GM18858 (cell line): ENCODE measurements at regions not wholly inside any gene's neighbourhood (a gene's known extent, or its start where the extent isn't known, plus 50 kb on each side); places are given as distances from the start of the nearest gene placed in this dataset.

ENCODE experiments used
- ATAC-seq: cut with Tn5 transposase; IDR thresholded peaks from one replicate; pipeline ENCODE4 v1.9.1; 2021; ENCODE audit not compliant: unreplicated experiment

DNA sequence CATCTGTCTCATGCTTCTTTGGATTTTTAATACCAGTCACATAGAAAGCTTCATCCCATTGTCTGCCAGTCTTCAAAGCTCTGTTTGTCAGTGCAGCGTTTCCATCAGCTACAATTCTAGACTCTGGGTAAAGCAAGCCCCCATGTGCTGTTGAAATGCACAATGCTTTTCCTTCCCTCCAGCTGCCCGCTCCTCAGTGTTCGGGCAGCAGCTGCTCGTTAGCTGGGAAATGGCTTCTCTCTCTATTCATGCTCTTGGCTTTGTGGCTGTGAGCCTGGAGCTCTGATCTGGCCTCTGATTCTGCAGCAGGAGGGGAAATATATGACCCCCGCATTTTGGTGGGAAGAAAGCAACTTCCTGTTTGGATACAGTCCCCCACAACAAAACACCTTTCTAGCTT, 213.0 kb upstream of the CDYL start:
- ATAC-seq: no peak

GRCh38 chr6:4561773-4562400, 214.3 kb upstream of the CDYL start:
- no peak for ATAC-seq

DNA sequence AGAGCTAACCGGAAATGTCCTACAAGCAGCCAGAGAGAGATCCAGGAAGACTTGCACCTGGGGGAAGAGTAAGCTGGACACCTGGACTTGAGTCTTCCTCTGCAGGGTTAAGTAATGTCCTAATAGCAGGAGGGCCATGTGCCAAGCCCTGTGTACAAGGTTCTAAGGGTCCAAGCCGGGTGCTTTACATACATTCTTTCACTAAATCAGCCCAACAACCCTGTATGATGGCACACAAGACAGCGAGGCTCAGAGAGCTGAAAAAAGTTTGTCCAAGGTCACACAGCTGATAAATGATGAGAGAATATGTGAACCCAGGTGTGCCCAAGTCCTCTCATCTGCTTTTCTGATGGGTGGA, 215.1 kb upstream of the CDYL start:
- no peak for ATAC-seq

- ATAC-seq: no peak
Observed at GRCh38 chr6:4560221-4561077, 215.8 kb upstream of the CDYL start.

DNA sequence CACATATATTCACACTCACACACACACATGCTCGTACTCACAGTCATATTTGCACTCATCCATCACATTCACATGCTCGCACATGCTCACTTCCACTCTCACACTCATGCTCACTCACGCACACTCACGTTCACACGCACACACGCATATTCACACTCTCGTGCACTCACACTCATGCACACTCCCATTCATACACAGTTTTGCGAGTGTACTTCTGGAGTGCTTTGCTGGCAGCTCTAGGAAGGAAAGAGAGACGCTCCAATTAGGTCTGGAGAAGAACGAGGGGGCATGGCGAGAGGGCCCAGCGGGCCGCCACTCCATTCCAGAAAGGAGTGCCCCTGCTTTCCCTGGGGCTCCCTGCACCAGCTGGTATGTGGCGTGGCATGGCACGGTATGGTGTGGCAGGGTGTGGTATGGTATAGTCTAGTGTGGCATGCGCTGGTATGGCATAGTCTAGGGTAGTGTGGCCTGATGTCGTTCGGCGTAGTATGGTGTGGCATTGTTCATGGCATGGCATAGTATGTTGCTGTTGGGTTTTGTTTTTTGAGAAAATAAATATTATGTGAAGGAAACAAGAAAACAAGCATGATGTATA, 216.8 kb upstream of the CDYL start:
- no peak for ATAC-seq

DNA sequence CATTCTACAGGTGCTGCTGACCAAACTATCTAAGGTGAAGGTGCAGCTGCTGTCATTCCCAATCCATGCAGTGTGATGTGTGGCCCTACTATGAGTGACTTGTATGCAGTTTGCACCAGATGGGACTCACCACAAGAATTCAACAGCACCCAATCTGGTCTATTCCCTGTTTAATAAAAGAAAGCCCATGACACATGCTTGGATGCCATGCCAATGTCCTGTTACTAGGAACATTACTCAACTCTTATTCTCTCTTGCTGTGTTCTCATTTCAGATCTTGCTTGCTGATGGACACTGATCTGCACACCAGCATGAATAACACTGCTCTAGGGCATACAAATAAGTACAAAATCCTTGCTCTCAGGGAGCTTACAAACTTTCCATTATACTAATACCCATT, 221.6 kb upstream of the CDYL start:
- no peak for ATAC-seq

- no peak for ATAC-seq
Observed at GRCh38 chr6:4553387-4553786, 222.8 kb upstream of the CDYL start.

DNA sequence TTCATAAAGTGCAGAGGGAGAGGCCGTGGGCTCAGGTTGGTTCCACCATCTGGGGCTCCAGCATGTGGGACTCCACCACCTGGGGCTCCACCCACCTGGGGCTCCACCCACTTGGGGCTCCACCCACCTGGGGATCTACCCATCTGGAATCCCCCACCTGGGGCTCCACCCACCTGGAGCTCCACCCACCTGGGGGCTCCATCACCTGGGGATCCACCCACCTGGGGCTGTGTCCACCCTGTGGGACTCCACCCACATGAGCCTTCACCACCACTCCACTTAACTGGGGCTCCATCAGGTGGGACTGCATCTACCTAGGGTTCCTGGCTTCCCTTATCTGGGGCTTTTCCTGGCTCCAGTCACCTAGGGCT, 226.0 kb upstream of the CDYL start:
- ATAC-seq: no peak

GRCh38 chr6:4549556-4550226, 226.5 kb upstream of the CDYL start:
- ATAC-seq: no peak

DNA sequence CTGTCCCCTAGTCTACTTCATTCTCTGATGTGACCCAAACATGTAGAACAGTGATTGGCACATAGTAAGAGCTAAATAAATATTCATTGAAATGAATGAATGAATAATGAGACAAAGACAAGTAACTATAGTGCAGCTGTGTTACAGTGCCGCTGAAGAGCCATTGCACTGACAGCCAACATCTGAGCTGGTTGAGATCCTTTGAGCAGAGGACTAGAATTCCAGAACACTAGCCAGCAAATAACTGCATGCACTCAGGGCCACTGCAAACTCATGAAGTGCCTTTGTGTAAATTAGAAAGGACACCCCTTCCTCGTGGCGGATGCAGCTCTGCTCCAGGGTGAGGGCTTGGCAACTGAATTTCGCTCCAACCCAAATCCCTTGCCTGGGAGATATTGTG, 230.3 kb upstream of the CDYL start:
- ATAC-seq: no peak

GRCh38 chr6:4543596-4543995, 232.6 kb upstream of the CDYL start:
- ATAC-seq: no peak

GRCh38 chr6:4533576-4533975, 242.6 kb upstream of the CDYL start:
- ATAC-seq: no peak

DNA sequence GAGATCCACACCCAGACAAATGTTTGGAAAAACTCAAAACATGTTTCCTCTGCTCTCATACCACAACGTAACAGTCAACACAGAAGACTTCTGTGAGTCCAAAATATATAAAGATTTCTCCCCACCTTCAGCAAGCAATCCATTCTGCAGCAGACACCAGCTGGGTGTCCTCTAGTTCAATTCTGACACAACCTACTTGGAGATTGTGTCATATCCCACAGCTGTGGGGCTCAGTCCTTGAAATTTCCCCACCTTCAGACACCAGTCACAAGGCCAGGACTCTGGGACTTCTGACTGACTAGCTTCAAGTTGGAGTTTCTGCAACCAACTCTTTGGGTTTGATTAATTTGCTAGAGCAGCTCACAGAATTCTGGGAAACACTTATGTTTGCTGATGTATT, 244.8 kb upstream of the CDYL start:
- no peak for ATAC-seq

GRCh38 chr6:4522453-4522852, 253.8 kb upstream of the CDYL start:
- no peak for ATAC-seq

- ATAC-seq: no peak
Observed at GRCh38 chr6:4521070-4521469, 255.1 kb upstream of the CDYL start.

- no peak for ATAC-seq
Observed at GRCh38 chr6:4518506-4518905, 257.7 kb upstream of the CDYL start.

DNA sequence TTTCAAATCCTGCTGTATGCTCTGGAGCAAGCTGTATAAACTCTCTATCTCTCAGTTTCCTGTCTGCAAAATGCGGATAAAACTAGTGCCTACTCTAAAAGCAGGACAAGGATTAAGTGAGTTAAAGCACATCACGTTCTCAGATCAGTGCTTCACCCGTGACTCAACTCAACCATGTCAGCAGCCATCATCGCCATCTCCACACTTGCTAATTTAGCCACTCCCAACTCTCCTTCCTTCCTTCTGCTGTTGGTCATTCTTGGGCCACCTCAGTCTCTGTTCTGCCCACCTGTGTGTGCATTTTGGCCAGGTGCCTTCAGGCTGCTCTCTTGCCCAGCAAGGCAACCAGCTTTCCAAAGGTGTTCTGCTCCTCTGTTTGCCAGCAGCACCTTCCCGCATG, 260.0 kb upstream of the CDYL start:
- ATAC-seq: no peak

DNA sequence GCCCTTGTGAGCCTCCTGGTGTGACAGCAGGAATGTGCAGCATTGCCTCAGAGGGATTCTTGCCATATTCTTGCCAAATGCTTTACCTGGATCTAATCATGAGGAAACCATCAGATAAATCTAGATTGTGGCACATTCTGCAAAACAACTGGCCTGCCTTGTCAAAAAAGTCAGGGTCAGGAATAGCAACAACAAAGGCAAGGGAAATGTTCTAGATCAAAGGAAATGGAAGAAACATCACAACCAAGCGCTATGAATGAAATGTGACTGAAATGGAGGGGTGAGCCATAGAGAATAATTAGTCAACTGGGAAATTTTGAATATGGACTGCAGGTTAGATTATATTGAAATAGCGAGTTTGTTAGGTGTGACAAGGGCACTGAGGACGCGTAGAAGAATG, 262.6 kb upstream of the CDYL start:
- ATAC-seq: no peak

GRCh38 chr6:4512051-4512471, 264.1 kb upstream of the CDYL start:
- ATAC-seq: no peak

DNA sequence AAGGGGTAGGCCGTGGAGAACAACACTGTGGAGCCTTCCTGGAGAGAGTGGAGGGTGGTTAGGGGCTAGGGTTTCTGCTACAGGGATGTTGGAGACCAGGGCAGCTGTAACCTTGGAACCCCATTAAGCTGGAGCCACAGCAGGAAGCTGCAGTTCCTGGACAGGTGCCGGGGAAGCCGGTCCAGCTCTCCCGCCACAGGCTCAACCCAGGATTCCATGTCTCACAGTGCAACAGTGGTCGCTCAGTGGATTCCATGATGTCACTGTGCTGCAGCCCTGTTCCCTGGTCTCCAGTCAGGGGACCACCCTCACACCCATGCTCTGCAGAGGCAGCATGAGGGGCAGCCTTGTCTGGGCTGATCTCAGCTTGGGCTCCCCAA, 264.6 kb upstream of the CDYL start:
- no peak for ATAC-seq

GRCh38 chr6:4510906-4511640, 265.1 kb upstream of the CDYL start:
- no peak for ATAC-seq
